IMR-90 (cell line): ENCODE measurements at regions not wholly inside any gene's neighbourhood (a gene's known extent, or its start where the extent isn't known, plus 50 kb on each side); places are given as distances from the start of the nearest gene placed in this dataset.

Source experiments
- ATAC-seq: fragments of 200-7000 bp; cut with Tn5 transposase; 2 replicates; pipeline ENCODE4 v1.9.1; 2020; ENCODE audit warnings: low read depth, mild to moderate bottlenecking, moderate library complexity
- BruUV-seq: library from RNA; stranded (reverse); fragments of 400-500 nt; replicated peaks from 2 replicates; lab custom pipeline; 2021; lab: Mats Ljungman, UMichigan
- CTCF ChIA-PET: fragments of 300-600 bp; formaldehyde crosslinking; extraction: SDS; loops from one replicate; lab custom pipeline; 2021; ENCODE audit warnings: antibody characterized with exemption; lab: Yijun Ruan, JAX
- POLR2A ChIA-PET: fragments of 300-600 bp; sonication (Branson Sonifier 250); formaldehyde crosslinking; loops from one replicate; lab custom pipeline; 2022; ENCODE audit warnings: antibody characterized with exemption; ENCODE audit not compliant: unreplicated experiment; lab: Charles Lee
- DNase-seq: peaks from one replicate; pipeline ENCODE4 v3.0.0; 2013
- H2AFZ ChIP-seq: replicated peaks from 2 replicates; pipeline ENCODE3; 2013; ENCODE audit warnings: low read length, mild to moderate bottlenecking; ENCODE audit not compliant: poor library complexity
- H2AK5ac ChIP-seq: 2 replicates; pipeline ENCODE4 v1.6.1; 2013; ENCODE audit warnings: low read depth, low read length, inconsistent platforms
- H2AK9ac ChIP-seq: replicated peaks from 2 replicates; pipeline ENCODE3; 2013; ENCODE audit warnings: mild to moderate bottlenecking, low read depth, low read length, moderate library complexity; ENCODE audit not compliant: poor library complexity
- H2BK120ac ChIP-seq: 2 replicates; pipeline ENCODE4 v1.6.1; 2013; ENCODE audit warnings: low read depth, low read length, inconsistent platforms
- H2BK15ac ChIP-seq: 3 replicates; pipeline ENCODE4 v1.6.1; 2013; ENCODE audit warnings: low read depth, low read length, inconsistent platforms
- H2BK20ac ChIP-seq: 2 replicates; pipeline ENCODE4 v1.6.1; 2013; ENCODE audit warnings: low read depth, mild to moderate bottlenecking, inconsistent platforms, low read length, moderate library complexity
- H2BK5ac ChIP-seq: 2 replicates; pipeline ENCODE4 v1.6.1; 2013; ENCODE audit warnings: mild to moderate bottlenecking, low read depth, low read length, inconsistent platforms; ENCODE audit not compliant: poor library complexity, severe bottlenecking
- H3K14ac ChIP-seq: replicated peaks from 2 replicates; pipeline ENCODE4 v1.6.1; 2013; ENCODE audit warnings: low read depth, low read length, inconsistent platforms
- H3K18ac ChIP-seq: 2 replicates; pipeline ENCODE4 v1.6.1; 2013; ENCODE audit warnings: low read depth, low read length, control low read depth
- H3K23ac ChIP-seq: 2 replicates; pipeline ENCODE4 v1.6.1; 2013; ENCODE audit warnings: low read depth, low read length, inconsistent platforms
- H3K27ac ChIP-seq: 2 replicates; pipeline ENCODE4 v1.5.1; 2013; ENCODE audit warnings: mild to moderate bottlenecking, control low read depth, low read length; ENCODE audit not compliant: insufficient read depth
- H3K27me3 ChIP-seq: 2 replicates; pipeline ENCODE4 v1.6.1; 2013; ENCODE audit warnings: low read length; ENCODE audit not compliant: control insufficient read depth, insufficient read depth
- H3K36me3 ChIP-seq: 2 replicates; pipeline ENCODE4 v1.6.1; 2013; ENCODE audit warnings: low read length, mixed read lengths; ENCODE audit not compliant: control insufficient read depth, insufficient read depth
- H3K4ac ChIP-seq: 2 replicates; pipeline ENCODE4 v1.6.1; 2013; ENCODE audit warnings: low read depth, low read length, inconsistent platforms
- H3K4me1 ChIP-seq: 2 replicates; pipeline ENCODE4 v1.6.1; 2013; ENCODE audit warnings: low read length, mixed read lengths; ENCODE audit not compliant: control insufficient read depth, insufficient read depth
- H3K4me2 ChIP-seq: 2 replicates; pipeline ENCODE4 v1.6.1; 2013; ENCODE audit warnings: low read depth, mild to moderate bottlenecking, control low read depth, low read length, moderate library complexity
- H3K4me3 ChIP-seq: 2 replicates; pipeline ENCODE4 v1.5.1; 2013; ENCODE audit warnings: low read depth, mild to moderate bottlenecking, control low read depth, low read length, moderate library complexity; ENCODE audit not compliant: insufficient read depth
- H3K56ac ChIP-seq: 2 replicates; pipeline ENCODE4 v1.6.1; 2013; ENCODE audit warnings: low read length, inconsistent platforms; ENCODE audit not compliant: insufficient read depth; ENCODE audit errors: extremely low read depth
- H3K79me1 ChIP-seq, 2 experiments: 2 replicates each; pipeline ENCODE4 v1.6.1; 2013; ENCODE audit warnings: low read length in 2 of 2, inconsistent platforms in 1 of 2, low read depth in 1 of 2
- H3K9ac ChIP-seq: 2 replicates; pipeline ENCODE4 v1.6.1; 2013; ENCODE audit warnings: low read depth, low read length, control low read depth
- H3K9me1 ChIP-seq: 2 replicates; pipeline ENCODE4 v1.6.1; 2013; ENCODE audit warnings: low read length, inconsistent platforms; ENCODE audit not compliant: insufficient read depth
- H3K9me3 ChIP-seq: 2 replicates; pipeline ENCODE4 v1.6.1; 2013; ENCODE audit warnings: low read length; ENCODE audit not compliant: control insufficient read depth, insufficient read depth
- H4K20me1 ChIP-seq: 2 replicates; pipeline ENCODE4 v1.6.1; 2013; ENCODE audit warnings: low read length, inconsistent platforms; ENCODE audit not compliant: insufficient read depth
- H4K5ac ChIP-seq: 2 replicates; pipeline ENCODE4 v1.6.1; 2013; ENCODE audit warnings: mild to moderate bottlenecking, low read depth, low read length, control low read depth
- H4K8ac ChIP-seq, 2 experiments: 2 replicates each; pipeline ENCODE4 v1.6.1; 2013; ENCODE audit warnings: low read depth in 2 of 2, low read length in 2 of 2, control low read depth in 1 of 2, inconsistent platforms in 1 of 2
- H4K91ac ChIP-seq: 2 replicates; pipeline ENCODE4 v1.6.1; 2013; ENCODE audit warnings: low read depth, low read length, inconsistent platforms; ENCODE audit not compliant: insufficient read depth
- CEBPB ChIP-seq: IDR thresholded peaks from 2 replicates; pipeline ENCODE4 v1.6.1; 2012; ENCODE audit warnings: low read depth, low read length, improper control_type of control experiment
- CHD1 ChIP-seq: IDR thresholded peaks from 2 replicates; pipeline ENCODE4 v1.6.1; 2012; ENCODE audit warnings: low read depth, low read length, improper control_type of control experiment
- MAFK ChIP-seq: IDR thresholded peaks from 2 replicates; pipeline ENCODE4 v1.6.1; 2012; ENCODE audit warnings: low read depth, low read length, improper control_type of control experiment
- NFE2L2 ChIP-seq: fragments of 150-350 bp; IDR thresholded peaks from 2 replicates; pipeline ENCODE4 v1.6.1; 2016; ENCODE audit warnings: low read depth, mild to moderate bottlenecking, low read length
- POLR2A ChIP-seq: IDR thresholded peaks from 2 replicates; pipeline ENCODE4 v1.6.1; 2012; ENCODE audit warnings: mild to moderate bottlenecking, low read depth, low read length
- RCOR1 ChIP-seq: IDR thresholded peaks from 2 replicates; pipeline ENCODE4 v1.6.1; 2012; ENCODE audit warnings: mild to moderate bottlenecking, low read length, improper control_type of control experiment; ENCODE audit not compliant: insufficient replicate concordance
- RFX5 ChIP-seq: IDR thresholded peaks from 2 replicates; pipeline ENCODE4 v1.8.0; 2012; ENCODE audit warnings: low read depth, mild to moderate bottlenecking, low read length, moderate library complexity
- WGBS, 2 experiments: methylation state at CpG; one replicate each; pipeline versions ENCODE4 v1.1.5 to v1.1.7; 2013; ENCODE audit warnings: missing lambda C conversion rate in 2 of 2; ENCODE audit not compliant: insufficient read length in 1 of 2; ENCODE audit errors: extremely low coverage in 2 of 2; 5-methylcytosine and 5-hydroxymethylcytosine counted together
- dilution Hi-C: fragments of 300-500 bp; cut with HindIII; formaldehyde crosslinking; loops from one replicate; pipeline ENCODE4 v1.14.3; 2018; ENCODE audit warnings: low sequenced_read_pairs; ENCODE audit not compliant: unreplicated experiment
- in situ Hi-C: fragments of 300-500 bp; cut with MboI; formaldehyde crosslinking; loops from 3 replicates; pipeline ENCODE4 v1.14.3; 2019; ENCODE audit warnings: low sequenced_read_pairs, inconsistent platforms, mixed read lengths
- intact Hi-C: fragments of 100-400 bp; cut with micrococcal nuclease; formaldehyde crosslinking; loops from 2 replicates; pipeline ENCODE4 v1.10.0; 2022

DNA sequence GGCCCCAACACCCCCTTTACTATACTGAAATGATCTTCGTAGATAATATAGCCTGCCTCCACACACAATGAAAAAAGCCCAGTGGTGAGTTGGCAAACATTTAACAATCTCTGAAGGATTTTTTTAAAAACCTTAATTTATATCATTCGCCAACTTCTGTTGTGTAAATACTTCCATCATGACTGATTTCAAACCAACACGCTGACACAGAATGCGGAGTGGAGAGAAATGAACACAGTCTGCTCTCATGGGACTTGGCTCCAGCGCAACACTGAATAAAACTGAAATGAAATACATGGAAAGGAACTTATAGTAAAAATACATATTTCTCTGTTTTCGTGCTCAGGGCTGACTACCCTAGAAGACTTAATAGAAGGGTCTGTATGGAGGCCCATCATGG is 61.3 kb upstream of the WNT11 start:
- in situ Hi-C loops, result no loop called here
- Histone ChIP-seq H3K79me1 (no peaks in the 10 kb centered on the region), H3K27me3 (peaks cover 65% of the 10 kb centered on the region), H3K14ac (no peak overlapping the region), H2BK5ac (no peak overlapping the region), H2AK9ac (no peak overlapping the region), H2AFZ (no peak overlapping the region), H4K8ac (no peak overlapping the region), H3K4ac (no peak overlapping the region), H2BK20ac (no peak overlapping the region), H3K27ac (no peak overlapping the region), H4K91ac (no peak overlapping the region), H3K18ac (no peak overlapping the region), H3K9me1 (0 out of 2 replicates have a peak, but pooled peaks cover 5% of the 10 kb centered on the region), H3K23ac (no peak overlapping the region), H3K9ac (no peak overlapping the region), H4K5ac (no peak overlapping the region), H3K4me3 (no peak overlapping the region), H3K56ac (no peak overlapping the region), H3K9me3 (no peaks in the 10 kb centered on the region), H3K4me1 (peaks cover 8% of the 10 kb centered on the region), H4K20me1 (peaks cover 4% of the 10 kb centered on the region; the same call in 1 of the 2 replicates), H3K4me2 (no peak overlapping the region), H2BK120ac (no peak overlapping the region), H2AK5ac (no peak overlapping the region), H3K36me3 (no peaks in the 10 kb centered on the region), H2BK15ac (no peak overlapping the region)
- POLR2A ChIA-PET, result no interaction called here
- peak; percentile 11 for DNase-seq
- dilution Hi-C loops, result no loop called here
- no peak for TF ChIP-seq POLR2A
- no peak for TF ChIP-seq CHD1
- no peak for TF ChIP-seq CEBPB
- TF ChIP-seq RFX5, result no peak
- TF ChIP-seq NFE2L2, result no peak
- no peak for TF ChIP-seq MAFK
- no peak for TF ChIP-seq RCOR1
- CTCF ChIA-PET, result no interaction called here
- ATAC-seq, result no peak
- WGBS, 2 experiments, result no CpG with 5 or more reads among the region's 6 CpGs
- BruUV-seq, result no TSS peak
- intact Hi-C loops, result no loop called here
